ENCODE measurements at regions not wholly inside any gene's neighbourhood (a gene's known extent, or its start where the extent isn't known, plus 50 kb on each side); places are given as distances from the start of the nearest gene placed in this dataset.

- TF ChIP-seq SP1 (IDR thresholded peaks at IDR 0.05) (no peak), FOXM1 (IDR thresholded peaks at IDR 0.05; ENCODE audit: borderline replicate concordance) (no peak), NFRKB (IDR thresholded peaks at IDR 0.05) (no peak), L3MBTL2 (conservative IDR thresholded peaks at IDR 0.05) (no peak), PKNOX1 (IDR thresholded peaks at IDR 0.05) (no peak), ELF4 (IDR thresholded peaks at IDR 0.05) (no peak), SUZ12 (IDR thresholded peaks at IDR 0.05) (no peak), FOXK2 (IDR thresholded peaks at IDR 0.05) (no peak)
These were observed 205.3 kb upstream of the FOXA2 start for GRCh38 chr20:22789676-22790075.

Data from HEK293T (cell line).